Type B pancreatic cell (in vitro differentiated cells): ENCODE measurements at regions not wholly inside any gene's neighbourhood (a gene's known extent, or its start where the extent isn't known, plus 50 kb on each side); places are given as distances from the start of the nearest gene placed in this dataset.

ENCODE experiments used
- DNase-seq: peaks from one replicate; pipeline ENCODE4 v3.0.0; 2021; ENCODE audit warnings: mixed read lengths; ENCODE audit not compliant: unreplicated experiment; ENCODE audit errors: extremely low spot score
- H3K27ac Mint-ChIP-seq: 2 replicates; pipeline ENCODE4 v1.8.0; 2021; ENCODE audit warnings: mild to moderate bottlenecking, mixed read lengths
- H3K27me3 Mint-ChIP-seq: 2 replicates; pipeline ENCODE4 v1.8.0; 2021; ENCODE audit warnings: mixed read lengths
- H3K36me3 Mint-ChIP-seq: 2 replicates; pipeline ENCODE4 v1.8.0; 2021; ENCODE audit warnings: mixed read lengths
- H3K4me1 Mint-ChIP-seq: one replicate; pipeline ENCODE4 v1.8.0; 2021; ENCODE audit warnings: mixed read lengths; ENCODE audit not compliant: unreplicated experiment
- H3K4me3 Mint-ChIP-seq: 2 replicates; pipeline ENCODE4 v1.8.0; 2021; ENCODE audit warnings: mild to moderate bottlenecking, mixed read lengths
- H3K9me3 Mint-ChIP-seq: 2 replicates; pipeline ENCODE4 v1.8.0; 2021; ENCODE audit warnings: mixed read lengths
- TF ChIP-seq, protein P1 (sequence below): fragments of 200-600 bp; sonication (generic); conservative IDR thresholded peaks from 2 replicates; pipeline ENCODE4 v1.5.0; 2021; ENCODE audit warnings: antibody characterized with exemption, mild to moderate bottlenecking

DNA sequence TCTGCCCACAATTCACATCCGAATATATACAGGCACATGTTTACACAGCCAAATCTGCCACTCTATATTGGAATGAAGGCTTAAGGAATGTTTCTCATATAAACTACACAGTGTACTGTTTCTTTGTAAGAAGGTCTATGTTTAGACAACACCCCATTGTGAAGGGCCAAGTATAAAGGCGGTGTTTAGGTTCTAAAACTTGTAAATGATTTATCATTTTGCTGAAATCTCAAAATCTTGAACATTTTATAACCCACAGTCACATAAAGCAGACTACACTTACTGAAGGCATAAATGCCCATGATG, 94.0 kb downstream of the ZNF608 start:
- peak overlapping the region; percentile 78 for H3K4me3 Mint-ChIP-seq
- TF ChIP-seq, protein P1, sequence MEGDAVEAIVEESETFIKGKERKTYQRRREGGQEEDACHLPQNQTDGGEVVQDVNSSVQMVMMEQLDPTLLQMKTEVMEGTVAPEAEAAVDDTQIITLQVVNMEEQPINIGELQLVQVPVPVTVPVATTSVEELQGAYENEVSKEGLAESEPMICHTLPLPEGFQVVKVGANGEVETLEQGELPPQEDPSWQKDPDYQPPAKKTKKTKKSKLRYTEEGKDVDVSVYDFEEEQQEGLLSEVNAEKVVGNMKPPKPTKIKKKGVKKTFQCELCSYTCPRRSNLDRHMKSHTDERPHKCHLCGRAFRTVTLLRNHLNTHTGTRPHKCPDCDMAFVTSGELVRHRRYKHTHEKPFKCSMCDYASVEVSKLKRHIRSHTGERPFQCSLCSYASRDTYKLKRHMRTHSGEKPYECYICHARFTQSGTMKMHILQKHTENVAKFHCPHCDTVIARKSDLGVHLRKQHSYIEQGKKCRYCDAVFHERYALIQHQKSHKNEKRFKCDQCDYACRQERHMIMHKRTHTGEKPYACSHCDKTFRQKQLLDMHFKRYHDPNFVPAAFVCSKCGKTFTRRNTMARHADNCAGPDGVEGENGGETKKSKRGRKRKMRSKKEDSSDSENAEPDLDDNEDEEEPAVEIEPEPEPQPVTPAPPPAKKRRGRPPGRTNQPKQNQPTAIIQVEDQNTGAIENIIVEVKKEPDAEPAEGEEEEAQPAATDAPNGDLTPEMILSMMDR, result no peak
- H3K27ac Mint-ChIP-seq, result peak overlapping the region; percentile 44

DNA sequence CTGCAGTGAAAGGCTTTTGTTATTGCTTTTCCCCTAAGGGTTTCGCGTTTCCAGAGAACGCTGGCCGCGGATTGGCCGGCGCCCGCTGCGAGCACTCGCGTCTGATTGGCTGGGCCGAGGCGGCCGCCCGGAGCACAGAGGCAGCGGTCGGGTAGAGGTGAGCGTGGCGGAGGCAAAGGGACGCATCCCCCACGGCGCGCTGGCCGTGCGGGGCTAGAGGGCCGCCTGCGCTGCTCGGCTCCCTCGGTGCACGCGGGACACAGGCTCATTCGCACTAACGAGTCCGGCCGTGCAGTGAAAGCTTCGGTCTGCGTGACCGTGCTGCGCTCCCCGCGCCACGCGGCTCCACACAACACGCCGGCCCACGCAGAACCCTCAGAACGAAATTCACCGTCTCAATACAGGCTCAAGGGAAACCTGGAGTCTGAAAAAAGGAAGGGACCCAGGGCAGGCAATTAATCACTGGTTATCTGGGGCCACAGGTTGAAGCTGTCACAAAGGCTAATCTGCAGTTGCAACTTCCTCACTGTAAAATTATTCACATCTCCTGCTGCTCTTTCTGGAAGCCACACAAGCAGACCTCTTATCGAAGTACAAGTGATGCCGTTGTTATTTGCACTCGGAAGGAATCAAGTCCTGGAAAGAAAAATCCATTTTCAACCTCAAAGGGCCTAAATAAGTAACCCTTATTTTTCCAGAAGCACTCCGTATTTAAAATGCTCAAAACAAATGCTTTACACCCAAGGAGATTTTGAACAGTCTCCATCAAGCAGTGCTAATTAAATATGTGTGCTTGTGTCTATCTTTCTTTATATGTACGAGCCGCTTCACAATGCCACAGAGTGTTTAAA, 94.6 kb downstream of the ZNF608 start:
- TF ChIP-seq, protein P1, result no peak
- Mint-ChIP-seq H3K4me3 (peak overlapping the region; percentile 78), H3K27ac (peak overlapping the region; percentile 44), H3K9me3 (no peaks in the 10 kb centered on the region), H3K36me3 (peaks cover 22% of the 10 kb centered on the region), H3K27me3 (no peaks in the 10 kb centered on the region), H3K4me1 (peaks cover 32% of the 10 kb centered on the region)
- peak; percentile 82 for DNase-seq

More for the DNA sequence above, 94.0 kb downstream of the ZNF608 start:
- Mint-ChIP-seq H3K36me3 (peaks cover 17% of the 10 kb centered on the region), H3K4me1 (peaks cover 32% of the 10 kb centered on the region), H3K27me3 (no peaks in the 10 kb centered on the region), H3K9me3 (no peaks in the 10 kb centered on the region)
- no peak for DNase-seq

DNA sequence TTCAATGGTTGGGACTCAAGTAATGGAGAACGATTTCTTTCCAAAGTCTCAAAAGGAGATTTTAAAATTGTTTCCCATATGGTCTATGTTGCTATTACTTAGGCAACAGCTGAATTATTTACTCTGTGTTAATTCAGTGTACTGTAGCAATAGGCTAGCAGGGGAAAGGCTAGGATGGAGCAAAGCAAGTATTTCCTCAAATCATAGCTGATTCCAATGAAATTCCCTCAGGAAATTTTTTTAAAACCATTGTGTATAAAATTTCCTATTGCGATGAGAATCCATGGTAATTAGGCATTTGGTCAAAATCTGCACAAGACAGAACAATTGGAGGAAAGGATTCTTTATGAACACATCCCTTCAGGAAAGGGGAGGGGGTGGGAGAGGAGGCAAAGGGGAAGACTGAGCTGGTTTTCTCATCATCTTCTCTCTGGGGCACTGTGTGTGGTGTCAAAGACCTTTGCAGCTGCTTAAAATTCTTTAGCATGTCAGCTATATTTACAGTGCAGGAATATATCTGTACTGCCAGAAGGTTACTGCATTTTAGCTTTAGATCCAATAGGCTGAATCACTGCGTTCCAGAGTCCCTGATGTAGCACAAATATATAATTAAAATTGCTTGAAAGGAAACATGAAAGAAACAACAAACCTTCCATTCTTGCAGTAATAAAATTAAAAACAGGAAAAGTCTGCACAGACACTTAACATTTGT, 95.3 kb downstream of the ZNF608 start:
- Mint-ChIP-seq H3K9me3 (no peaks in the 10 kb centered on the region), H3K4me3 (peak overlapping the region; percentile 78), H3K4me1 (peaks cover 32% of the 10 kb centered on the region), H3K27me3 (no peaks in the 10 kb centered on the region), H3K27ac (peak overlapping the region; percentile 44), H3K36me3 (peaks cover 27% of the 10 kb centered on the region)
- DNase-seq, result no peak
- TF ChIP-seq, protein P1, result no peak

DNA sequence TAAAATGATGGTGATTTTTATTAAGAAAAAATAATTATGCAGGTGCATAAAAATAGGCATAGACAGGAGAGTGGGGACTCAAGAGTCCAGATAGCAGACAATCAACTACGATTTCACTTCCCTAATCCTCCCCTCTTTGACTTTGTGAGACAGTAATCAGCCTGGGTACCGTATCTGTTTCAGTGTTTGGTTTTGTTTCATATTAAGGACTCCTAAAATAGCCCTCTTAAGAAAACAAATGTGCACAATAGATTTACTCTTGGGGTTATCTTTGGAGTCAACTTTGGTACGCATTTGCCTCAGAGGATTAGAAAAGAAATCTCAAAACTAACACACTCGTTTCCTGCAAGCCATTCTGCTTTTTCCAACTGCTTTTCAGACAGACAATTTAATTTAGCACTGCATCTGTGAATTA, 96.3 kb downstream of the ZNF608 start:
- Mint-ChIP-seq H3K27ac (peak overlapping the region; percentile 14), H3K36me3 (peaks cover 27% of the 10 kb centered on the region), H3K4me3 (peak overlapping the region; percentile 78), H3K27me3 (no peaks in the 10 kb centered on the region), H3K4me1 (peaks cover 32% of the 10 kb centered on the region), H3K9me3 (no peaks in the 10 kb centered on the region)
- TF ChIP-seq, protein P1, result no peak
- DNase-seq, result no peak

DNA sequence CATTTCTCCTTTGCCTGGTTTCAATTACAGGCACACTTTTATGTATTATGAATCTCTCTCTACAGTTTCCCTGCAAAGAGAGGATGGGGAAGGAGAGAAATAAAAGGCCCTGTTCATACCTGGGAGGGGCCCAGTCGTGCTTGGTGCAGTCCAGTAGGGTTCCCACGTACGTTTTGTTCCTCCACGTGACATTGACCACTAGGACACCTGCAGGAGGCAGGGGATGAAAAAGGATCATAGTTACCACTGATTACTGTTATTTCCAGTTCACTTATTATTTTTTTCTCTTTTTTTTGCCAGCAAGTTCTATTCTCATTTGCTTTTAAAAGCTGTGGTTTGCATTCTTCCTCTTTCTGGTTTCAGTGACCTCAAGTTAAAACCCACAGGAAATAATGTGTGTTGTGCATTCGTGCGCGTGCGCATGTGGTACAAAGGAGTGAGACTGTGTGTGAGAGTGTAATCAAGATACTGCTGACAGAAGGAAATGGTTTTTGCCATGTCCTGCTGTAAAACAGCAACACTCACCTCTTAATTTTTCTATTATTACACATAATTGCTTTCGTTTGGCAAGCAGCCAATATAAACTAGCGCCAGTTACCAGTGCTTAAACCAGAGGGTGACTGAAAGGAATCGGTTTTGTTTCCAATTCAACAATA, 96.8 kb downstream of the ZNF608 start:
- H3K4me3 Mint-ChIP-seq, result peak overlapping the region; percentile 78
- no peak for DNase-seq
- no peaks in the 10 kb centered on the region for H3K9me3 Mint-ChIP-seq
- no peaks in the 10 kb centered on the region for H3K27me3 Mint-ChIP-seq
- H3K4me1 Mint-ChIP-seq, result peaks cover 32% of the 10 kb centered on the region
- H3K27ac Mint-ChIP-seq, result peak overlapping the region; percentile 14
- H3K36me3 Mint-ChIP-seq, result peaks cover 27% of the 10 kb centered on the region
- TF ChIP-seq, protein P1, result no peak
